HCT116 (cell line): ENCODE measurements at regions not wholly inside any gene's neighbourhood (a gene's known extent, or its start where the extent isn't known, plus 50 kb on each side); places are given as distances from the start of the nearest gene placed in this dataset.

Experiments
- ATAC-seq: fragments of 200-7000 bp; cut with Tn5 transposase; 2 replicates; pipeline ENCODE4 v1.9.1; 2020; ENCODE audit warnings: mild to moderate bottlenecking, moderate library complexity
- BruUV-seq: library from RNA; stranded (reverse); fragments of 400-500 nt; replicated peaks from 2 replicates; lab custom pipeline; 2021; lab: Mats Ljungman, UMichigan
- CTCF ChIA-PET: fragments of 300-600 bp; sonication (Branson Sonifier 250); formaldehyde crosslinking; loops from one replicate; lab custom pipeline; 2021; ENCODE audit warnings: antibody characterized with exemption; lab: Charles Lee
- POLR2A ChIA-PET: fragments of 300-600, 350-600 bp; sonication (Branson Sonifier 250); formaldehyde crosslinking; loops from one replicate; lab custom pipeline; 2021; ENCODE audit warnings: antibody characterized with exemption; lab: Charles Lee
- RAD21 ChIA-PET, 2 experiments: fragments of 300-600 bp; sonication (Branson Sonifier 250); formaldehyde crosslinking; loops; one replicate each; lab custom pipeline; 2023; ENCODE audit warnings: low total read pairs in 2 of 2; ENCODE audit not compliant: uncharacterized antibody in 2 of 2, unreplicated experiment in 2 of 2, low non-redundant PET in 1 of 2; lab: Charles Lee
- DNase-seq: peaks from one replicate; pipeline ENCODE4 v3.0.0-alpha.2; 2010; ENCODE audit warnings: low read depth, low spot score
- H2AFZ ChIP-seq: fragments of 200-600 bp; shearing (Covaris generic), sonication (generic); 2 replicates; pipeline ENCODE4 v1.6.1; 2017; ENCODE audit warnings: low read depth, mixed run types, mixed read lengths, antibody characterized with exemption, low read length; ENCODE audit not compliant: poor library complexity, severe bottlenecking
- H3K27ac ChIP-seq: 2 replicates; pipeline ENCODE4 v1.5.1; 2012; ENCODE audit warnings: low read depth, low read length
- H3K27me3 ChIP-seq: fragments of 200-600 bp; sonication (generic); 2 replicates; pipeline ENCODE4 v1.6.1; 2016; ENCODE audit warnings: mixed run types, low read length, mixed read lengths; ENCODE audit not compliant: insufficient read depth
- H3K36me3 ChIP-seq, 2 experiments: fragments of 200-500 bp in 1 of 2; fragments of 200-600 bp in 1 of 2; sonication (Bioruptor generic) in 1 of 2; sonication (generic) in 1 of 2; 2 replicates each; pipeline versions ENCODE4 v1.5.1 to v1.6.1; 2014 to 2016; ENCODE audit warnings: low read length in 2 of 2, inconsistent platforms in 1 of 2, mixed read lengths in 1 of 2, mixed run types in 1 of 2; ENCODE audit not compliant: insufficient read depth in 2 of 2, control insufficient read depth in 1 of 2
- H3K4me1 ChIP-seq, 2 experiments: fragments of 200-600 bp in 1 of 2; sonication (generic) in 1 of 2; 2 replicates each; pipeline versions ENCODE4 v1.5.1 to v1.6.1; 2012 to 2017; ENCODE audit warnings: low read length in 2 of 2, inconsistent platforms in 1 of 2, mild to moderate bottlenecking in 1 of 2, mixed read lengths in 1 of 2, mixed run types in 1 of 2, moderate library complexity in 1 of 2; ENCODE audit not compliant: insufficient read depth in 2 of 2, control insufficient read depth in 1 of 2
- H3K4me2 ChIP-seq: fragments of 200-600 bp; sonication (generic); 2 replicates; pipeline ENCODE4 v1.6.1; 2017; ENCODE audit warnings: mixed run types, low read length, mixed read lengths
- H3K4me3 ChIP-seq, 2 experiments: fragments of 200-600 bp in 1 of 2; sonication (generic) in 1 of 2; replicated peaks in 1 of 2; 2 replicates each; pipeline ENCODE4 v1.5.1; 2011 to 2016; ENCODE audit warnings: low read length in 2 of 2, control low read depth in 1 of 2, low read depth in 1 of 2, mild to moderate bottlenecking in 1 of 2, mixed read lengths in 1 of 2, mixed run types in 1 of 2
- H3K79me2 ChIP-seq: fragments of 200-600 bp; sonication (generic); 2 replicates; pipeline ENCODE4 v1.6.1; 2017; ENCODE audit warnings: mild to moderate bottlenecking, mixed run types, low read length, moderate library complexity, mixed read lengths; ENCODE audit not compliant: insufficient read depth
- H3K9ac ChIP-seq: fragments of 200-600 bp; sonication (generic); 2 replicates; pipeline ENCODE4 v1.6.1; 2016; ENCODE audit warnings: low read length, mixed read lengths
- H3K9me2 ChIP-seq: fragments of 200-600 bp; sonication (generic), shearing (Covaris generic); 2 replicates; pipeline ENCODE4 v1.6.1; 2017; ENCODE audit warnings: mixed run types, mild to moderate bottlenecking, moderate library complexity; ENCODE audit not compliant: insufficient read depth
- H3K9me3 ChIP-seq, 2 experiments: fragments of 200-500 bp in 1 of 2; fragments of 200-600 bp in 1 of 2; sonication (Bioruptor generic) in 1 of 2; sonication (generic) in 1 of 2; 2 replicates each; pipeline ENCODE4 v1.6.1; 2014 to 2017; ENCODE audit warnings: low read length in 2 of 2, mixed read lengths in 2 of 2, inconsistent platforms in 1 of 2, low read depth in 1 of 2, mild to moderate bottlenecking in 1 of 2, mixed run types in 1 of 2, moderate library complexity in 1 of 2; ENCODE audit not compliant: control insufficient read depth in 1 of 2, insufficient read depth in 1 of 2
- H4K20me1 ChIP-seq: fragments of 200-600 bp; sonication (generic), shearing (Covaris generic); 2 replicates; pipeline ENCODE4 v1.6.1; 2017; ENCODE audit warnings: mixed run types, mild to moderate bottlenecking, moderate library complexity; ENCODE audit not compliant: insufficient read depth
- ATF3 ChIP-seq: IDR thresholded peaks from 2 replicates; pipeline ENCODE4 v1.6.1; 2012
- ELF1 ChIP-seq: IDR thresholded peaks from 2 replicates; pipeline ENCODE4 v1.6.1; 2012; ENCODE audit warnings: low read depth, borderline replicate concordance
- EZH2 ChIP-seq: fragments of 200-600 bp; sonication (generic); IDR thresholded peaks from 2 replicates; pipeline ENCODE4 v1.6.1; 2017; ENCODE audit warnings: antibody characterized with exemption, mixed run types
- EZH2phosphoT487 ChIP-seq: fragments of 200-600 bp; IDR thresholded peaks from 2 replicates; pipeline ENCODE4 v1.6.1; 2018; ENCODE audit warnings: antibody characterized with exemption, borderline replicate concordance
- FOSL1 ChIP-seq: IDR thresholded peaks from 2 replicates; pipeline ENCODE4 v1.6.1; 2012; ENCODE audit warnings: low read depth
- POLR2AphosphoS5 ChIP-seq: IDR thresholded peaks from 2 replicates; pipeline ENCODE4 v1.6.1; 2011; ENCODE audit warnings: mild to moderate bottlenecking, low read depth, low read length, moderate library complexity
- RAD21 ChIP-seq: IDR thresholded peaks from 2 replicates; pipeline ENCODE4 v1.6.1; 2012; ENCODE audit warnings: low read depth, mild to moderate bottlenecking
- SRF ChIP-seq: IDR thresholded peaks from 2 replicates; pipeline ENCODE4 v1.6.1; 2012; ENCODE audit warnings: low read depth
- ZBTB33 ChIP-seq: IDR thresholded peaks from 2 replicates; pipeline ENCODE4 v1.6.1; 2011; ENCODE audit warnings: mild to moderate bottlenecking, low read length, moderate library complexity; ENCODE audit not compliant: insufficient replicate concordance; ENCODE audit errors: extremely low read depth
- intact Hi-C: fragments of 100-400 bp; cut with micrococcal nuclease; formaldehyde crosslinking; loops from 2 replicates; pipeline ENCODE4 v1.10.0; 2022
- TF ChIP-seq, protein P1 (sequence below), 3 experiments: fragments of 200-600 bp in 1 of 3; sonication (generic) in 1 of 3; IDR thresholded peaks in 2 of 3; conservative IDR thresholded peaks in 1 of 3; 2 replicates each; pipeline ENCODE4 v1.5.1; 2012 to 2017; ENCODE audit warnings: low read depth in 2 of 3, low read length in 2 of 3, antibody characterized with exemption in 1 of 3, borderline replicate concordance in 1 of 3, control low read depth in 1 of 3, mild to moderate bottlenecking in 1 of 3, mixed read lengths in 1 of 3, mixed run types in 1 of 3, moderate library complexity in 1 of 3; ENCODE audit not compliant: insufficient read depth in 1 of 3

GRCh38 chr9:26357803-26358344 is 534.7 kb downstream of the CAAP1 start (continued):
- TF ChIP-seq ZBTB33, result no peak
- no peak for TF ChIP-seq ELF1
- TF ChIP-seq RAD21, result no peak
- TF ChIP-seq, protein P1, sequence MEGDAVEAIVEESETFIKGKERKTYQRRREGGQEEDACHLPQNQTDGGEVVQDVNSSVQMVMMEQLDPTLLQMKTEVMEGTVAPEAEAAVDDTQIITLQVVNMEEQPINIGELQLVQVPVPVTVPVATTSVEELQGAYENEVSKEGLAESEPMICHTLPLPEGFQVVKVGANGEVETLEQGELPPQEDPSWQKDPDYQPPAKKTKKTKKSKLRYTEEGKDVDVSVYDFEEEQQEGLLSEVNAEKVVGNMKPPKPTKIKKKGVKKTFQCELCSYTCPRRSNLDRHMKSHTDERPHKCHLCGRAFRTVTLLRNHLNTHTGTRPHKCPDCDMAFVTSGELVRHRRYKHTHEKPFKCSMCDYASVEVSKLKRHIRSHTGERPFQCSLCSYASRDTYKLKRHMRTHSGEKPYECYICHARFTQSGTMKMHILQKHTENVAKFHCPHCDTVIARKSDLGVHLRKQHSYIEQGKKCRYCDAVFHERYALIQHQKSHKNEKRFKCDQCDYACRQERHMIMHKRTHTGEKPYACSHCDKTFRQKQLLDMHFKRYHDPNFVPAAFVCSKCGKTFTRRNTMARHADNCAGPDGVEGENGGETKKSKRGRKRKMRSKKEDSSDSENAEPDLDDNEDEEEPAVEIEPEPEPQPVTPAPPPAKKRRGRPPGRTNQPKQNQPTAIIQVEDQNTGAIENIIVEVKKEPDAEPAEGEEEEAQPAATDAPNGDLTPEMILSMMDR (IDR thresholded peaks at IDR 0.05 in 2 of 3, conservative IDR thresholded peaks at IDR 0.05 in 1 of 3; ENCODE audit: borderline replicate concordance in 1 of 3, insufficient read depth in 1 of 3, low read depth in 2 of 3, low read length in 2 of 3), result no peak

DNA sequence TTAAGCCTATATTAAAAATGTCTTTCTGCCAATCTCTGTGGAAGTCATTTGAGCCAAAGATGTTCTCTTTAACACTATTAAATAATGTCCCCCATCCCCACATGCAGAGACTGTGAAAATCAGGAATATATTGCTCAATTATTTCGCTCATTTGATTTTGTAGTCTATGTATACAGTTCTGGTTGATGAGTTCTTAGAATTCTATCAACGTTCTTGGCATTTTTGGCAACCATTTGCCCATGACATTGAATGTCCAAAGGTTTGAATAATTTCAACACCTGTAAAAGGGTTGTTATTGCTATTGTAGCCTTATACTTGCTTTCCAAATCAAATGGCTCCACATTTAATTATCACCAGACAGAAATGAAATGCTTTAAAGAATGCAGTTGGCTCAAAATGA is 536.1 kb downstream of the CAAP1 start:
- Histone ChIP-seq H3K27ac (no peak overlapping the region), H3K36me3 (no peaks in the 10 kb centered on the region), H3K27me3 (no peaks in the 10 kb centered on the region), H3K9ac (no peak overlapping the region), H4K20me1 (no peaks in the 10 kb centered on the region), H3K4me2 (no peak overlapping the region), H3K9me2 (no peaks in the 10 kb centered on the region), H3K4me1 (no peaks in the 10 kb centered on the region), H3K79me2 (no peaks in the 10 kb centered on the region), H3K4me3 (no peak overlapping the region), H3K9me3 (peaks cover 0 to 14% of the 10 kb centered on the region in 2 experiments; a peak in 1 of 4 replicates), H2AFZ (no peak overlapping the region)
- no peak for ATAC-seq
- CTCF ChIA-PET, result no interaction called here
- intact Hi-C loops, result no loop called here
- no peak for DNase-seq
- POLR2A ChIA-PET, result no interaction called here
- BruUV-seq, result no TSS peak
- TF ChIP-seq POLR2AphosphoS5 (no peak), EZH2phosphoT487 (no peak), SRF (no peak), FOSL1 (no peak), EZH2 (no peak), ATF3 (no peak)
- RAD21 ChIA-PET, result no interaction called here
